ENCODE measurements at regions not wholly inside any gene's neighbourhood (a gene's known extent, or its start where the extent isn't known, plus 50 kb on each side); places are given as distances from the start of the nearest gene placed in this dataset.

DNA sequence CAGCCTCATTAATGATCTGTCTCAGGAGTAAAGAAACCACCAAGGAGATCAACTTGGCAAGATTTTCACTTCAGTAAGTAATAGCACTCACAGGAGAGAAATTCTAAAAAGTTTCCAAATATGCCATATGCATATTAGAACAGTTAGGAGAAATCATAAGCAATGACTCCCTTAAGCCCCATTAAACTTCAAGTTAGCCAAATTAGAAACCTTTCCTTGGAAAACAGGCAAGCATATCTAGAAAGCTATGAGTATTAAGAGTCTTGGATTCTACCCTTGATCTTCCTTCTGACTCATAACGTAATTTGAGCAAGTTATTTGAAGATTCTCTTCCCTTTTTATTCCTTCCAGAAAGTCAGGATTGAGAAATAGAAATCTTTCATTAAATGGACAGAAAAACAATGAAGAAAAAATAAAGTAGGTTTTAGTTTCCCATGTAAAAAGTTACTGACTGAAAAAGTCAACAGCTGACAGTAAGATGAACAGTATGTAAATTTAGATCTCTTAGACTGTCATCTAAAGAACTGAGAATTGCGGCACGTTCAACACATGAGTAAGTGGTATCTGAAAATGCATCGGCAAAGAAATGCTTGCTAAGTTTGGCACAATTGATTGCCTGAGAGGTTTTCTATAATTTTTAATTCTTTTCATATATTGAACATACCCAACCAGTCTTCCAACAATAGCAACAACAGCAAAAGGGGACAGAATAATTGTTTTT, 565.7 kb upstream of the FTMT start:
- TF ChIP-seq CTCF (IDR thresholded peaks at IDR 0.05) (no peak), POLR2A (IDR thresholded peaks at IDR 0.05) (no peak)

All from lower leg skin (tissue), 3 donors.